Mammary epithelial cell (primary cell): ENCODE measurements at regions not wholly inside any gene's neighbourhood (a gene's known extent, or its start where the extent isn't known, plus 50 kb on each side); places are given as distances from the start of the nearest gene placed in this dataset.

Source experiments
- EZH2 ChIP-seq: IDR thresholded peaks from 2 replicates; pipeline ENCODE4 v1.6.1; 2012; ENCODE audit warnings: low read length, inconsistent platforms, borderline replicate concordance
- TF ChIP-seq, protein P1 (sequence below), 2 donors: IDR thresholded peaks in 1 of 2; conservative IDR thresholded peaks in 1 of 2; 2 replicates each; pipeline ENCODE4 v1.5.1; 2011 to 2012; ENCODE audit warnings: inconsistent platforms in 2 of 2, low read length in 2 of 2, mild to moderate bottlenecking in 2 of 2, control low read depth in 1 of 2, low read depth in 1 of 2; ENCODE audit not compliant: insufficient read depth in 1 of 2; ENCODE audit errors: extremely low read depth in 1 of 2

DNA sequence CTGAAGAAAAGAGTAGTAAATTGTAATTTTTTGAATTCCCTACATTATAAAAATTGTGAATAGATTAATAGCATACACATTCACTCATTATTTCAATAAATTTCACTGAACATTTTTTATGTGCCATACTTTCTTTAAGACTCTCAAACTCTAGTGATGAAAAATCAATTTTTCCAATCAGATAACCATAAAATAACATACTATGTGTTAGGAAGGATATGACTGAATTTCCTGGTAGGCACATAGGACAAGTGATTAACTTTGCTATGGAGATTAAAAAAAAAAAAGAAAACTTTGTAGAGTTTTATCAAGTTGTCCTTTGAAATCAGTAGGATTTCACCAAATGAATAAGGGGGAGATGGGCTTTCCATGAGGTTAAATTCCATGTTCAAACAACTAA is 1597.3 kb upstream of the LRRTM3 start:
- TF ChIP-seq, protein P1, sequence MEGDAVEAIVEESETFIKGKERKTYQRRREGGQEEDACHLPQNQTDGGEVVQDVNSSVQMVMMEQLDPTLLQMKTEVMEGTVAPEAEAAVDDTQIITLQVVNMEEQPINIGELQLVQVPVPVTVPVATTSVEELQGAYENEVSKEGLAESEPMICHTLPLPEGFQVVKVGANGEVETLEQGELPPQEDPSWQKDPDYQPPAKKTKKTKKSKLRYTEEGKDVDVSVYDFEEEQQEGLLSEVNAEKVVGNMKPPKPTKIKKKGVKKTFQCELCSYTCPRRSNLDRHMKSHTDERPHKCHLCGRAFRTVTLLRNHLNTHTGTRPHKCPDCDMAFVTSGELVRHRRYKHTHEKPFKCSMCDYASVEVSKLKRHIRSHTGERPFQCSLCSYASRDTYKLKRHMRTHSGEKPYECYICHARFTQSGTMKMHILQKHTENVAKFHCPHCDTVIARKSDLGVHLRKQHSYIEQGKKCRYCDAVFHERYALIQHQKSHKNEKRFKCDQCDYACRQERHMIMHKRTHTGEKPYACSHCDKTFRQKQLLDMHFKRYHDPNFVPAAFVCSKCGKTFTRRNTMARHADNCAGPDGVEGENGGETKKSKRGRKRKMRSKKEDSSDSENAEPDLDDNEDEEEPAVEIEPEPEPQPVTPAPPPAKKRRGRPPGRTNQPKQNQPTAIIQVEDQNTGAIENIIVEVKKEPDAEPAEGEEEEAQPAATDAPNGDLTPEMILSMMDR (conservative IDR thresholded peaks at IDR 0.05 in 1 of 2, IDR thresholded peaks at IDR 0.05 in 1 of 2; ENCODE audit: extremely low read depth in 1 of 2, insufficient read depth in 1 of 2, low read depth in 1 of 2, low read length in 2 of 2): no peak
- no peak for TF ChIP-seq EZH2
